Testis (tissue), 2 donors: ENCODE measurements at regions not wholly inside any gene's neighbourhood (a gene's known extent, or its start where the extent isn't known, plus 50 kb on each side); places are given as distances from the start of the nearest gene placed in this dataset.

ENCODE experiments used
- POLR2A ChIP-seq: fragments of 450-650 bp; IDR thresholded peaks from one replicate; pipeline ENCODE4 v1.6.1; 2017; ENCODE audit warnings: antibody characterized with exemption, mild to moderate bottlenecking, moderate library complexity
- TF ChIP-seq, protein P1 (sequence below), 3 experiments: fragments of 450-650 bp in 2 of 3; fragments of 200-600 bp in 1 of 3; sonication (generic) in 1 of 3; IDR thresholded peaks; one replicate each; pipeline ENCODE4 v1.5.1; 2016 to 2019; ENCODE audit warnings: antibody characterized with exemption in 3 of 3, mild to moderate bottlenecking in 2 of 3, moderate library complexity in 1 of 3

- TF ChIP-seq, protein P1, sequence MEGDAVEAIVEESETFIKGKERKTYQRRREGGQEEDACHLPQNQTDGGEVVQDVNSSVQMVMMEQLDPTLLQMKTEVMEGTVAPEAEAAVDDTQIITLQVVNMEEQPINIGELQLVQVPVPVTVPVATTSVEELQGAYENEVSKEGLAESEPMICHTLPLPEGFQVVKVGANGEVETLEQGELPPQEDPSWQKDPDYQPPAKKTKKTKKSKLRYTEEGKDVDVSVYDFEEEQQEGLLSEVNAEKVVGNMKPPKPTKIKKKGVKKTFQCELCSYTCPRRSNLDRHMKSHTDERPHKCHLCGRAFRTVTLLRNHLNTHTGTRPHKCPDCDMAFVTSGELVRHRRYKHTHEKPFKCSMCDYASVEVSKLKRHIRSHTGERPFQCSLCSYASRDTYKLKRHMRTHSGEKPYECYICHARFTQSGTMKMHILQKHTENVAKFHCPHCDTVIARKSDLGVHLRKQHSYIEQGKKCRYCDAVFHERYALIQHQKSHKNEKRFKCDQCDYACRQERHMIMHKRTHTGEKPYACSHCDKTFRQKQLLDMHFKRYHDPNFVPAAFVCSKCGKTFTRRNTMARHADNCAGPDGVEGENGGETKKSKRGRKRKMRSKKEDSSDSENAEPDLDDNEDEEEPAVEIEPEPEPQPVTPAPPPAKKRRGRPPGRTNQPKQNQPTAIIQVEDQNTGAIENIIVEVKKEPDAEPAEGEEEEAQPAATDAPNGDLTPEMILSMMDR (IDR thresholded peaks at IDR 0.05) = no peak
- TF ChIP-seq POLR2A = no peak
These were observed 219.2 kb upstream of the RAI14 start for GRCh38 chr5:34436761-34437501.
